WTC11 (cell line): ENCODE measurements at regions not wholly inside any gene's neighbourhood (a gene's known extent, or its start where the extent isn't known, plus 50 kb on each side); places are given as distances from the start of the nearest gene placed in this dataset.
"Not testable (repeated sequence)": the region's sequence is repeated elsewhere in the genome, so short reads cannot be mapped to it uniquely, and the experiment has no call there.

Experiments used
- ATAC-seq: fragments of 200-7000 bp; cut with Tn5 transposase; 2 replicates; pipeline ENCODE4 v1.10.0; 2021; ENCODE audit warnings: mild to moderate bottlenecking, moderate library complexity
- CTCF ChIA-PET: fragments of 300-600 bp; sonication (Branson Sonifier 250); formaldehyde crosslinking; loops from one replicate; lab custom pipeline; 2021; ENCODE audit warnings: antibody characterized with exemption; lab: Charles Lee
- POLR2A ChIA-PET: fragments of 350-600 bp; sonication (Branson Sonifier 250); formaldehyde crosslinking; loops from one replicate; lab custom pipeline; 2021; ENCODE audit warnings: antibody characterized with exemption; lab: Charles Lee
- DNase-seq: peaks from one replicate; pipeline ENCODE4 v3.0.0; 2021; ENCODE audit warnings: low spot score
- H3K27ac Mint-ChIP-seq: 2 replicates; pipeline ENCODE4 v1.8.0; 2021; ENCODE audit warnings: mixed read lengths
- H3K27me3 Mint-ChIP-seq: 2 replicates; pipeline ENCODE4 v1.8.0; 2021; ENCODE audit warnings: low read depth, mild to moderate bottlenecking, moderate library complexity, mixed read lengths
- H3K36me3 Mint-ChIP-seq: 2 replicates; pipeline ENCODE4 v1.8.0; 2021; ENCODE audit warnings: mixed read lengths
- H3K4me1 Mint-ChIP-seq: 2 replicates; pipeline ENCODE4 v1.8.0; 2022; ENCODE audit warnings: mixed read lengths
- H3K4me3 Mint-ChIP-seq: 2 replicates; pipeline ENCODE4 v1.8.0; 2021; ENCODE audit warnings: mild to moderate bottlenecking, moderate library complexity, mixed read lengths
- H3K9me3 Mint-ChIP-seq: 2 replicates; pipeline ENCODE4 v1.8.0; 2021; ENCODE audit warnings: mixed read lengths
- CREM ChIP-seq: sonication (generic); formaldehyde crosslinking; IDR thresholded peaks from 2 replicates; pipeline ENCODE4 v1.8.1; 2022; ENCODE audit warnings: mild to moderate bottlenecking, missing genetic modification reagents, moderate library complexity
- E2F5 ChIP-seq: sonication (generic); formaldehyde crosslinking; IDR thresholded peaks from 2 replicates; pipeline ENCODE4 v1.8.1; 2022; ENCODE audit warnings: mild to moderate bottlenecking, moderate library complexity, missing genetic modification reagents
- FOXJ3 ChIP-seq: sonication (generic); formaldehyde crosslinking; IDR thresholded peaks from 2 replicates; pipeline ENCODE4 v1.9.0; 2021; ENCODE audit warnings: missing genetic modification reagents, mild to moderate bottlenecking, borderline replicate concordance
- FOXK1 ChIP-seq: sonication (generic); formaldehyde crosslinking; IDR thresholded peaks from 2 replicates; pipeline ENCODE4 v1.8.0; 2022; ENCODE audit warnings: mild to moderate bottlenecking, moderate library complexity, missing genetic modification reagents
- GTF2I ChIP-seq: fragments of 250-450 bp; sonication (Bioruptor Pico); conservative IDR thresholded peaks from 2 replicates; pipeline ENCODE4 v1.4.0; 2021; ENCODE audit warnings: mild to moderate bottlenecking
- HMGXB4 ChIP-seq: sonication (generic); formaldehyde crosslinking; IDR thresholded peaks from 2 replicates; pipeline ENCODE4 v1.8.1; 2023; ENCODE audit warnings: mild to moderate bottlenecking, moderate library complexity, missing genetic modification reagents
- JAZF1 ChIP-seq: fragments of 250-450 bp; sonication (Bioruptor Pico); IDR thresholded peaks from 2 replicates; pipeline ENCODE4 v1.9.0; 2021; ENCODE audit warnings: moderate library complexity, mild to moderate bottlenecking, inconsistent platforms
- NFE2L1 ChIP-seq: sonication (generic); formaldehyde crosslinking; IDR thresholded peaks from 2 replicates; pipeline ENCODE4 v1.8.1; 2023; ENCODE audit warnings: missing genetic modification reagents
- NFYB ChIP-seq: sonication (generic); formaldehyde crosslinking; conservative IDR thresholded peaks from 2 replicates; pipeline ENCODE4 v1.8.0; 2022; ENCODE audit warnings: low read depth, missing genetic modification reagents
- OVOL2 ChIP-seq: fragments of 250-450 bp; sonication (Bioruptor Pico); IDR thresholded peaks from 2 replicates; pipeline ENCODE4 v1.9.0; 2021; ENCODE audit warnings: mild to moderate bottlenecking, borderline replicate concordance
- PREB ChIP-seq: sonication (generic); formaldehyde crosslinking; IDR thresholded peaks from 2 replicates; pipeline ENCODE4 v1.8.1; 2022; ENCODE audit warnings: mild to moderate bottlenecking, missing genetic modification reagents, moderate library complexity, borderline replicate concordance
- TEAD1 ChIP-seq: sonication (generic); formaldehyde crosslinking; IDR thresholded peaks from 2 replicates; pipeline ENCODE4 v1.8.0; 2022; ENCODE audit warnings: mild to moderate bottlenecking, missing genetic modification reagents
- ZBTB21 ChIP-seq: sonication (generic); formaldehyde crosslinking; IDR thresholded peaks from 2 replicates; pipeline ENCODE4 v1.8.1; 2023; ENCODE audit warnings: mild to moderate bottlenecking, missing genetic modification reagents, borderline replicate concordance
- ZNF219 ChIP-seq: sonication (generic); formaldehyde crosslinking; IDR thresholded peaks from 2 replicates; pipeline ENCODE4 v1.8.0; 2023; ENCODE audit warnings: missing genetic modification reagents, mild to moderate bottlenecking, borderline replicate concordance
- ZNF263 ChIP-seq: sonication (generic); formaldehyde crosslinking; IDR thresholded peaks from 2 replicates; pipeline ENCODE4 v1.8.1; 2022; ENCODE audit warnings: low read depth, mild to moderate bottlenecking, moderate library complexity, missing genetic modification reagents
- ZNF317 ChIP-seq: sonication (generic); formaldehyde crosslinking; IDR thresholded peaks from 2 replicates; pipeline ENCODE4 v1.8.1; 2023; ENCODE audit warnings: low read depth, mild to moderate bottlenecking, moderate library complexity, missing genetic modification reagents, borderline replicate concordance
- ZNF416 ChIP-seq: fragments of 250-450 bp; sonication (Bioruptor Pico); IDR thresholded peaks from 2 replicates; pipeline ENCODE4 v1.9.0; 2021; ENCODE audit warnings: mild to moderate bottlenecking, inconsistent platforms
- ZNF671 ChIP-seq: fragments of 250-450 bp; sonication (Bioruptor Pico); IDR thresholded peaks from 2 replicates; pipeline ENCODE4 v1.8.0; 2021; ENCODE audit warnings: mild to moderate bottlenecking
- TF ChIP-seq, protein P1 (sequence below): fragments of 250-450 bp; sonication (Bioruptor Pico); IDR thresholded peaks from 2 replicates; pipeline ENCODE4 v2.1.2; 2022; ENCODE audit warnings: mild to moderate bottlenecking, moderate library complexity
- TF ChIP-seq, protein P2 (sequence below): fragments of 250-450 bp; sonication (Bioruptor Pico); IDR thresholded peaks from 2 replicates; pipeline ENCODE4 v1.8.0; 2021; ENCODE audit warnings: mild to moderate bottlenecking
- TF ChIP-seq, protein P3 (sequence below): sonication (generic); formaldehyde crosslinking; IDR thresholded peaks from 2 replicates; pipeline ENCODE4 v1.8.1; 2023; ENCODE audit warnings: mild to moderate bottlenecking, missing genetic modification reagents, moderate library complexity

DNA sequence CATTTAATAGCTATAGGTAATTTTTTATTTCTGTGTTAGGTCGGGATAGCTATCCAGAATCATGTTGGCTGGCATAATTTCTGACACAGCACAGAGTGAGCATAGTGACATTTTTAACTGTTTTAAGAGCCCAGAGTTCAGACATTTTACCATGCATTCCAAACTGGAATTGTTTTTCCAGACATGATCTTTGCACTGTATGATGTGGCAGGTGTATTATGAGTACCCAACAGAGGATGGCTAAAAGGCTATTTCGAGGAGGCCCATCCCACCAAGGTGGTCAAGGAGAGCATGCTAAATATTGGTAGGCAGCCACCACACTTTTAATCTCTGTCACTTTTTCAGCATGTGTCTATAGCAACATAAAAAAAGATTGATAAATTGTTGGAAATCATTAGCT is 137.3 kb upstream of the ST6GALNAC5 start (continued):
- TF ChIP-seq E2F5 (CRISPR knock-in tag) = no peak
- no peak for TF ChIP-seq ZNF416 (CRISPR knock-in tag)
- no peak for TF ChIP-seq PREB
- TF ChIP-seq HMGXB4 (CRISPR knock-in tag) = no peak
- no peak for TF ChIP-seq GTF2I (CRISPR knock-in tag)
- no peak for TF ChIP-seq ZNF317 (CRISPR knock-in tag)
- no peak for TF ChIP-seq OVOL2
- no peak for TF ChIP-seq FOXK1 (CRISPR knock-in tag)
- TF ChIP-seq ZNF263 = no peak
- no peak for TF ChIP-seq ZNF671 (CRISPR knock-in tag)
- TF ChIP-seq TEAD1 = no peak
- TF ChIP-seq, all 79 proteins: peak for 0

- DNase-seq, POLR2A ChIA-PET, H3K4me1 Mint-ChIP-seq, CTCF ChIA-PET, H3K36me3 Mint-ChIP-seq, H3K27me3 Mint-ChIP-seq, H3K27ac Mint-ChIP-seq, ATAC-seq, H3K4me3 Mint-ChIP-seq: not testable (repeated sequence)
- peaks cover 25% of the 10 kb centered on the region for H3K9me3 Mint-ChIP-seq
Measured at GRCh38 chr1:76738355-76738754, 128.9 kb upstream of the ST6GALNAC5 start.

GRCh38 chr1:76740956-76741355 is 126.3 kb upstream of the ST6GALNAC5 start:
- ATAC-seq, H3K4me3 Mint-ChIP-seq, CTCF ChIA-PET, H3K27ac Mint-ChIP-seq, H3K27me3 Mint-ChIP-seq, H3K4me1 Mint-ChIP-seq, DNase-seq, H3K36me3 Mint-ChIP-seq, POLR2A ChIA-PET: not testable (repeated sequence)
- peaks cover 22% of the 10 kb centered on the region for H3K9me3 Mint-ChIP-seq

- no peaks in the 10 kb centered on the region for H3K27me3 Mint-ChIP-seq
- H3K4me3 Mint-ChIP-seq = no peak overlapping the region
- no peak for TF ChIP-seq ZBTB21
- no peak for TF ChIP-seq NFYB (CRISPR knock-in tag)
- TF ChIP-seq, protein P1, sequence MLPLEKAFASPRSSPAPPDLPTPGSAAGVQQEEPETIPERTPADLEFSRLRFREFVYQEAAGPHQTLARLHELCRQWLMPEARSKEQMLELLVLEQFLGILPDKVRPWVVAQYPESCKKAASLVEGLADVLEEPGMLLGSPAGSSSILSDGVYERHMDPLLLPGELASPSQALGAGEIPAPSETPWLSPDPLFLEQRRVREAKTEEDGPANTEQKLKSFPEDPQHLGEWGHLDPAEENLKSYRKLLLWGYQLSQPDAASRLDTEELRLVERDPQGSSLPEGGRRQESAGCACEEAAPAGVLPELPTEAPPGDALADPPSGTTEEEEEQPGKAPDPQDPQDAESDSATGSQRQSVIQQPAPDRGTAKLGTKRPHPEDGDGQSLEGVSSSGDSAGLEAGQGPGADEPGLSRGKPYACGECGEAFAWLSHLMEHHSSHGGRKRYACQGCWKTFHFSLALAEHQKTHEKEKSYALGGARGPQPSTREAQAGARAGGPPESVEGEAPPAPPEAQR = no peak
- no peak for TF ChIP-seq FOXJ3 (CRISPR knock-in tag)
- no peak for TF ChIP-seq GTF2I (CRISPR knock-in tag)
- no peak for TF ChIP-seq FOXK1 (CRISPR knock-in tag)
- TF ChIP-seq ZNF219 (CRISPR knock-in tag) = no peak
- no peak for TF ChIP-seq ZNF317 (CRISPR knock-in tag)
- no peak for TF ChIP-seq JAZF1 (CRISPR knock-in tag)
- no peak for TF ChIP-seq CREM (CRISPR knock-in tag)
- TF ChIP-seq, protein P2, sequence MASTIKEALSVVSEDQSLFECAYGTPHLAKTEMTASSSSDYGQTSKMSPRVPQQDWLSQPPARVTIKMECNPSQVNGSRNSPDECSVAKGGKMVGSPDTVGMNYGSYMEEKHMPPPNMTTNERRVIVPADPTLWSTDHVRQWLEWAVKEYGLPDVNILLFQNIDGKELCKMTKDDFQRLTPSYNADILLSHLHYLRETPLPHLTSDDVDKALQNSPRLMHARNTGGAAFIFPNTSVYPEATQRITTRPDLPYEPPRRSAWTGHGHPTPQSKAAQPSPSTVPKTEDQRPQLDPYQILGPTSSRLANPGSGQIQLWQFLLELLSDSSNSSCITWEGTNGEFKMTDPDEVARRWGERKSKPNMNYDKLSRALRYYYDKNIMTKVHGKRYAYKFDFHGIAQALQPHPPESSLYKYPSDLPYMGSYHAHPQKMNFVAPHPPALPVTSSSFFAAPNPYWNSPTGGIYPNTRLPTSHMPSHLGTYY (CRISPR knock-in tag) = no peak
- TF ChIP-seq, protein P3, sequence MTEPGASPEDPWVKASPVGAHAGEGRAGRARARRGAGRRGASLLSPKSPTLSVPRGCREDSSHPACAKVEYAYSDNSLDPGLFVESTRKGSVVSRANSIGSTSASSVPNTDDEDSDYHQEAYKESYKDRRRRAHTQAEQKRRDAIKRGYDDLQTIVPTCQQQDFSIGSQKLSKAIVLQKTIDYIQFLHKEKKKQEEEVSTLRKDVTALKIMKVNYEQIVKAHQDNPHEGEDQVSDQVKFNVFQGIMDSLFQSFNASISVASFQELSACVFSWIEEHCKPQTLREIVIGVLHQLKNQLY (CRISPR knock-in tag) = no peak
- no peak for TF ChIP-seq NFE2L1
- no peak overlapping the region for H3K27ac Mint-ChIP-seq
- ChIA-PET CTCF (no interaction called here), POLR2A (no interaction called here)
- H3K4me1 Mint-ChIP-seq = no peaks in the 10 kb centered on the region
- H3K36me3 Mint-ChIP-seq = peaks cover 5% of the 10 kb centered on the region; the same call in 1 of the 2 replicates
- DNase-seq (no peak), ATAC-seq (no peak)
- H3K9me3 Mint-ChIP-seq = peaks cover 18% of the 10 kb centered on the region
Measured at GRCh38 chr1:76744989-76745388, 122.3 kb upstream of the ST6GALNAC5 start.
